Heart right ventricle (tissue), 16 donors: ENCODE measurements at regions not wholly inside any gene's neighbourhood (a gene's known extent, or its start where the extent isn't known, plus 50 kb on each side); places are given as distances from the start of the nearest gene placed in this dataset.

Experiments used
- ATAC-seq, 8 donors: fragments of 200-7000 bp; cut with Tn5 transposase; one replicate each; pipeline ENCODE4 v1.9.1; 2020; ENCODE audit warnings: mild to moderate bottlenecking in 8 of 8, moderate library complexity in 8 of 8, moderate number of reproducible peaks in 1 of 8
- DNase-seq, 2 donors: peaks; one replicate each; pipeline ENCODE4 v3.0.0-alpha.2; 2020
- H3K27ac ChIP-seq, 10 donors: fragments of 200-600 bp; sonication (generic) in 2 of 10; one replicate each; pipeline versions ENCODE4 v1.5.0 to v1.8.0; 2020 to 2022; ENCODE audit warnings: mild to moderate bottlenecking in 3 of 10
- H3K27me3 ChIP-seq, 7 donors: fragments of 200-600 bp; one replicate each; pipeline ENCODE4 v1.8.0; 2021 to 2022; ENCODE audit warnings: mild to moderate bottlenecking in 2 of 7
- H3K36me3 ChIP-seq, 9 donors: fragments of 200-600 bp; sonication (generic) in 1 of 9; one replicate each; pipeline versions ENCODE4 v1.5.0 to v1.8.0; 2020 to 2022; ENCODE audit warnings: mild to moderate bottlenecking in 2 of 9
- H3K4me1 ChIP-seq, 9 donors: fragments of 200-600 bp; sonication (generic) in 1 of 9; one replicate each; pipeline versions ENCODE4 v1.5.0 to v1.8.0; 2020 to 2022; ENCODE audit warnings: mild to moderate bottlenecking in 4 of 9
- H3K4me3 ChIP-seq, 10 donors: fragments of 200-600 bp; sonication (generic) in 2 of 10; one replicate each; pipeline versions ENCODE4 v1.5.0 to v1.8.0; 2020 to 2022; ENCODE audit warnings: mild to moderate bottlenecking in 7 of 10, moderate library complexity in 2 of 10
- H3K9me3 ChIP-seq, 11 donors: fragments of 200-600 bp in 10 of 11; sonication (generic) in 2 of 11; one replicate each; pipeline versions ENCODE4 v1.5.0 to v1.8.0; 2013 to 2022; ENCODE audit warnings: mild to moderate bottlenecking in 2 of 11, control low read depth in 1 of 11, moderate library complexity in 1 of 11
- WGBS, 2 donors: extraction: QIAGEN DNeasy Blood & Tissue Kit; methylation state at CpG; one replicate each; pipeline ENCODE4 v1.1.7; 2013; ENCODE audit warnings: inconsistent platforms in 1 of 2; 5-methylcytosine and 5-hydroxymethylcytosine counted together
- intact Hi-C, 10 donors: fragments of 100-400 bp; cut with DNase I; formaldehyde crosslinking; loops; one replicate each; pipeline versions ENCODE4 v1.11.1 to v1.14.2; 2022
- TF ChIP-seq, protein P1 (sequence below), 9 donors: fragments of 200-600 bp; sonication (generic) in 2 of 9; IDR thresholded peaks; one replicate each; pipeline versions ENCODE4 v1.5.0 to v1.8.0; 2021 to 2022; ENCODE audit warnings: antibody characterized with exemption in 9 of 9, mild to moderate bottlenecking in 5 of 9, moderate library complexity in 1 of 9
- donor health status: Arrhythmogenic right ventricular cardiomyopathy.
- donor health status: ischemic (EF 13 %, LVEDD 7.1; RV severe dilation, severe dysfunction).
- donor health status: healthy with polysubstance abuse.
- donor health status: DM: no; HTN: yes; CAD: no.
- donor health status: DM: no; HTN: no; CAD: no.
- donor health status: ischemic (EF 25% LVEDD 6.9; RV normal size, moderate dysfunction).
- donor health status: ischemic (EF 25% LVEDD 5.7; RV mildly dilated, moderate dysfunction).
- donor health status: healthy.
- donor health status: DM: yes; HTN: yes; CAD: no.
- donor health status: Ischemic cardiomyopathy.
- donor health status: ischemic (EF 35%, LVEDD 5.7; RV mildly dilated, moderate dysfunction).
- donor health status: nonischemic (EF 11% LVEDD 7.7; RV severe dilation, severe dysfunction).
- donor health status: DM: yes; HTN: yes; CAD: no.
- donor health status: PGD.
- donor health status: ischemic (EF 29% LVEDD 5.4; RV normal size, mild dysfunction).
- donor health status: nonischemic (EF 23%, LVEDD 6.1; RV moderate dilation, normal function).

DNA sequence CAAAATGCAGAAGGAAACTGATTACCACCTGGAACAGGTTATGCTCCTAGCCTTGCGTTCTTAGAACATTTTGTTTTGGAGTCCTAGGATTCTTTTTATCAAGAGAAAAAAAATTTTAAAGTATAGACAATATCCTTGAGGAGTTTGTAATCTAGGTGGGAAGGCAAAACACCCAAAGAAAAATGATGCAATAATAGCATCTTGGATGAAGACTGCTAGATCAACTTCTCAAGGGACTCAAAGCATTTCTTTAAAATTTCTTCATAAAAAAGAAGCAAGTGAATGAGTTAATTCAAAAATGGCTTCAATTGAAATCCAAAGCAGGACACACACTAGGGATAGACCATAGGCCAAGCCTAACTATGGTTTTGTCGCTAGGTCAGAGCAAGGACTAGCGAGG is 515.8 kb upstream of the ZFHX3 start:
- TF ChIP-seq, protein P1, sequence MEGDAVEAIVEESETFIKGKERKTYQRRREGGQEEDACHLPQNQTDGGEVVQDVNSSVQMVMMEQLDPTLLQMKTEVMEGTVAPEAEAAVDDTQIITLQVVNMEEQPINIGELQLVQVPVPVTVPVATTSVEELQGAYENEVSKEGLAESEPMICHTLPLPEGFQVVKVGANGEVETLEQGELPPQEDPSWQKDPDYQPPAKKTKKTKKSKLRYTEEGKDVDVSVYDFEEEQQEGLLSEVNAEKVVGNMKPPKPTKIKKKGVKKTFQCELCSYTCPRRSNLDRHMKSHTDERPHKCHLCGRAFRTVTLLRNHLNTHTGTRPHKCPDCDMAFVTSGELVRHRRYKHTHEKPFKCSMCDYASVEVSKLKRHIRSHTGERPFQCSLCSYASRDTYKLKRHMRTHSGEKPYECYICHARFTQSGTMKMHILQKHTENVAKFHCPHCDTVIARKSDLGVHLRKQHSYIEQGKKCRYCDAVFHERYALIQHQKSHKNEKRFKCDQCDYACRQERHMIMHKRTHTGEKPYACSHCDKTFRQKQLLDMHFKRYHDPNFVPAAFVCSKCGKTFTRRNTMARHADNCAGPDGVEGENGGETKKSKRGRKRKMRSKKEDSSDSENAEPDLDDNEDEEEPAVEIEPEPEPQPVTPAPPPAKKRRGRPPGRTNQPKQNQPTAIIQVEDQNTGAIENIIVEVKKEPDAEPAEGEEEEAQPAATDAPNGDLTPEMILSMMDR (IDR thresholded peaks at IDR 0.05): no peak
- ATAC-seq (no peak), DNase-seq (no peak)
- 91 to 94% methylated on average over 3 of the region's 3 CpGs for WGBS, 2 donors
- Histone ChIP-seq H3K9me3 (no peaks in the 10 kb centered on the region), H3K36me3 (no peaks in the 10 kb centered on the region), H3K27me3 (peaks cover 0 to 20% (median 8%) of the 10 kb centered on the region in 7 donors), H3K27ac (no peak overlapping the region), H3K4me3 (no peak overlapping the region), H3K4me1 (no peaks in the 10 kb centered on the region)
- intact Hi-C loops: loop anchor here in 8 of 10 donors (2.0 to 10.0 kb wide), 3 partner anchors 311 to 391 kb away; no protein-coding TSS in a partner anchor

- intact Hi-C loops: loop anchor here in 6 of 10 donors (10.0 kb wide), 2 partner anchors 314 to 394 kb away; no protein-coding TSS in a partner anchor
- no peak for DNase-seq
- H3K36me3 ChIP-seq: no peaks in the 10 kb centered on the region
- H3K9me3 ChIP-seq: no peaks in the 10 kb centered on the region
- no peak overlapping the region for H3K27ac ChIP-seq
- peaks cover 0 to 5% (median 0%) of the 10 kb centered on the region in 7 donors for H3K27me3 ChIP-seq
- 68 to 69% methylated on average over 7 of the region's 7 CpGs for WGBS, 2 donors
- no peak overlapping the region for H3K4me3 ChIP-seq
- no peak for ATAC-seq
- H3K4me1 ChIP-seq: no peaks in the 10 kb centered on the region
- TF ChIP-seq, protein P1 (IDR thresholded peaks at IDR 0.05): no peak
These were observed 512.6 kb upstream of the ZFHX3 start for GRCh38 chr16:73560497-73560896.

DNA sequence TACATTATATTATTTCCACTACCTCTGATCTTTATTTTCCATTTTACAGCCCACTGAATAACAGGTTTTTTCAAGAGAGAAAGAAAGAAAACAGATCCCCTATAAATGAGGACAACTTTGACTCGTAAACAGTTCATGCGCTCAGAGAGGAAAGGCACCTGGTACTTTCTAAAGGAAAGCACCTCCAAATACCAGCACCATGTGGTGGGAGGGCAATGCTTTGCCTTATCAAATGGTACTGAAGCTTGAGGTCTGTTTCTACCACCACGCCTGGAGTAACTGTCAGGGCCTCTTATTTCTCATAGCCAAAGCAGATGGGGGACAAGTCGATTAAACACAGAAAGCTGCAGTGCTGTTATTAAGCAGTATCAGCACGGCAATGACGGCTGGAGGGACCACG is 510.3 kb upstream of the ZFHX3 start:
- Histone ChIP-seq H3K36me3 (no peaks in the 10 kb centered on the region), H3K9me3 (no peaks in the 10 kb centered on the region), H3K27me3 (peaks cover 0 to 7% (median 0%) of the 10 kb centered on the region in 7 donors), H3K27ac (no peak overlapping the region), H3K4me3 (no peak overlapping the region), H3K4me1 (no peaks in the 10 kb centered on the region)
- no peak for DNase-seq
- TF ChIP-seq, protein P1 (IDR thresholded peaks at IDR 0.05): no peak
- no peak for ATAC-seq
- 89% methylated on average over 7 of the region's 7 CpGs for WGBS, 2 donors
- intact Hi-C loops: no loop called here

GRCh38 chr16:73553941-73554660 is 506.2 kb upstream of the ZFHX3 start:
- no peaks in the 10 kb centered on the region for H3K36me3 ChIP-seq
- peaks cover 0 to 2% (median 0%) of the 10 kb centered on the region in 11 donors for H3K9me3 ChIP-seq
- 75 to 78% methylated on average over 10 of the region's 10 CpGs for WGBS, 2 donors
- no peaks in the 10 kb centered on the region for H3K4me1 ChIP-seq
- H3K4me3 ChIP-seq: no peak overlapping the region
- ATAC-seq (no peak), DNase-seq (no peak)
- TF ChIP-seq, protein P1 (IDR thresholded peaks at IDR 0.05): no peak
- intact Hi-C loops: no loop called here
- H3K27ac ChIP-seq: no peak overlapping the region
- H3K27me3 ChIP-seq: peaks cover 0 to 43% (median 20%) of the 10 kb centered on the region in 7 donors
